HG03439 (cell line): ENCODE measurements at regions not wholly inside any gene's neighbourhood (a gene's known extent, or its start where the extent isn't known, plus 50 kb on each side); places are given as distances from the start of the nearest gene placed in this dataset.

Source experiments
- ATAC-seq: cut with Tn5 transposase; IDR thresholded peaks from one replicate; pipeline ENCODE4 v1.9.1; 2021; ENCODE audit warnings: mild to moderate bottlenecking, moderate library complexity; ENCODE audit not compliant: unreplicated experiment

DNA sequence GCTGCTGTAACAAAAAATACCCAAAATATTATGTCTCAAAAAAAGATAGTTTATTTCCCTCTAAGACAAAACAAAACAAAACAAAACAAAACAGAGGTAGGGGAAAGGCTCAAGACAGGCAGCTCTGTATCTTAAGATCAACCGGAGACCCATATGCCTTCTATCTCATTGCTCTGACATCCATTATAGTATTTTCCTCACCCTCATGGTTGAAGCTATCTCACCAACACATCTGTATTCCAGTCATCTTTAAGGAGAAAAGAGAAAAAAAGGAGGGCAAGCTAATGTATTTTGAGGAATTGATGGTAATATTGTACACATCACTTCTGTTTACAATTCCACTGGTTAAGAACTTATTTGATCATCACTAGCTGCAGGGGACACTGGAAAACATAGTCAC is 239.7 kb downstream of the ICOS start:
- no peak for ATAC-seq

DNA sequence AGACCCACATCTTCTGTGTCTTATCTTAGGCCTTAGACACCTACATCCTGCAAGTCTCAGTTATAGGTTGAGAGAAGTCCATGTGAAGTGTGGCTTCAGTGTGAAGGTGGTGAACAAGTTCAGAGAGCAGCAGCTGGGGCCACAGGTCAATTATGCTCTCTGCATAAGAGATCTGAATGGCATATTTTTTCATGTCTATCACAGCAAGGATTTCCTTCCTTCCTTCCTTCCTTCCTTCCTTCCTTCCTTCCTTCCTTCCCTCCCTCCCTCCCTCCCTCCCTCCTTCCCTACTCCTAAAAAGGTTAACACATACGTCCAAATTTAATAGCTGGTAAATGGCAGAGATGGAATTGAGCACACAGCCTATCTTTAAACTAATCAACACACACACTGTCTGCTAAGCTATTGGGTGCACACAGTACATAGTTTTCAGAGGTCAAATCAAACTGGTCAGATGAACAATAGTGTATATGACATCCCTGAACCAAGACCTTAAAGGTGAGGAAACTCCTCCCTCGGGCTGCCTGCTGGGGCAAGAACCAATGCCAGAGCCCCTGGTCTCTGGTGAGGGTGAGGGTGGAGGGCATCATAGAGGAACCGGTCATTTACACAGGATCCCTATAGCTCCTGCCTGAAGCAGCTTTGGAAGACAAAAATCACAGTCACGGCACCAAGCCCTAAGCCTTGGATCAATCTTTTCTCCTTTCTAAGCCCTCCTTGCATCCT is 240.9 kb downstream of the ICOS start:
- no peak for ATAC-seq

DNA sequence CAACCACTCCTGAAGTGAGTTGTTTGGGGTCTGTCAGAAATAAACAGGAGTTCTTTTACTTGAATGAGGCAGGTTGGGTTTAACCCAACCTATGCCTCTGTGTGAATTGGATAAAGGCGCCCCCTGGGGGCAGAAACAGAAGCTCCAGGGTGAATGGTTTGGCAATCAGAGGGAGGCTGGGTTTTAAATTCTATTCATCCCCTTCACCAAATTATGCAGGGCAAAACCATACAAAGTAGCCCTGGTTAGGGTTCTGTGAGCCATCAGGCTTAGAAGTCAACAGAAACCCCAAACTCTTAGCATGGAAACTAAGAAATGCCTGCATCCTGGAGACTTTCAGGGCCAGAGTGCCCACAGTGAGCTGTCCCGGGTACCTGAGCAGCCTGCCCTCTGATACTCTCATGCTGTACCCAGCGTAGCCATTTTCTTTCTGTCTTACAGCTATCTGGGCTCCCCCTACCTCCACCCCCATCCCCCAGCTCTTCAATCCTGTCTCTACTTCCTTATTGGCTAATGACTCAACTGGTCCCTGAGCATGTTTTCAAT is 241.5 kb downstream of the ICOS start:
- ATAC-seq, result no peak

DNA sequence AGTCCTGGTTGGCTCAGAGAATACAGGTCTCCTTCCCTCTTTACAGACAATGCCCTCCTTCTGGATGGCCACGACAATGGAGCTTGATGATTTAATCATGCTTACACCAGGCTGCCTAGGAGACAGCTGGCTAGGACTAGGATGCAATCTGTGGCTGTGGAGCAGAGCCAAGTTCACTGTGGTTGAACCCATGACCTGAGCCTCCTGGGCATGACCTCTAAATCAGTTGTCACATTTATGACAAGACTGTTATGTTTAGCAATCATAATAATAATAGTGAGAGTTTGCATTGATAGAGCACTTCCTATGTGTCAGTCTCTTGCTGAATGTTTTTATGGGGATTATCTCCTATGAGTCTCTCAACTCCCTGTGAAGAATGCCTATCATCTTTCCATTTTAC is 244.1 kb downstream of the ICOS start:
- no peak for ATAC-seq

DNA sequence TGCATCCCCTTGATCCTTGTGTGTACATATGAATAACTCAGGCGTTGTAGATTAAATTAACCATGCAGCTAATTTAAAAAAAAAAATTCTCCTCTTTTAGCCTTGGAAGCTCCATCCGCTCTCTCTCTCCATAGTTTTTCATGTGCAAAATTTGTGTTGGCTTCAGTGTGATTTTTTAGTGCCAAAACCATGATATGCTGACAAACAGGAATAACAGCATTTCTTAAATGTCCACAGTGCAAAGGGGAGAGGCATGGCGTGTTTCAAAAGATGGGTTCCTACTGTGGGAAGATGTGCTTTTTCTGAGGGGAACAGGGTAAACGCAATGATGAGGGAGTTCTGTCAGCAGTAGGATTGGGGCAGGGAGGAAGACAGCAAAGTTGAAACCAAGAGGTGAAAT is 247.0 kb downstream of the ICOS start:
- ATAC-seq, result no peak

DNA sequence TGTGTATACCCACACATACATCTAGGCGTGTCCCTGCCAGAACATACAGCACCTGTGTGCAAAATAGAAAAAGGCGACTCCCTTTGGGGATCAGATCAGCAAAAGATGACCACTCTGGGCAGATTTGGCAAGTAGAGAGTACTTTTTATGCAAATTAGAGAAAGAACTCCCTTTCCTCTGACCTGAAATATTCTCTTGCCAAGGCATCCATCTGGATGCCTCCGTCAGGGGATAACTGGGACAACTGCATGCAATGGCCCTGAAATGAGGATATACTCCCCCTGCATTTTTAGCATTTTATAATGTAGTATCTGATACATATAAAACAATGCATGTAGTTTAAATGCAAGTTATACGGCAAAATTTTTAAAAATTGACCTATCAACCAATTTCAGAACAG is 247.7 kb downstream of the ICOS start:
- no peak for ATAC-seq

DNA sequence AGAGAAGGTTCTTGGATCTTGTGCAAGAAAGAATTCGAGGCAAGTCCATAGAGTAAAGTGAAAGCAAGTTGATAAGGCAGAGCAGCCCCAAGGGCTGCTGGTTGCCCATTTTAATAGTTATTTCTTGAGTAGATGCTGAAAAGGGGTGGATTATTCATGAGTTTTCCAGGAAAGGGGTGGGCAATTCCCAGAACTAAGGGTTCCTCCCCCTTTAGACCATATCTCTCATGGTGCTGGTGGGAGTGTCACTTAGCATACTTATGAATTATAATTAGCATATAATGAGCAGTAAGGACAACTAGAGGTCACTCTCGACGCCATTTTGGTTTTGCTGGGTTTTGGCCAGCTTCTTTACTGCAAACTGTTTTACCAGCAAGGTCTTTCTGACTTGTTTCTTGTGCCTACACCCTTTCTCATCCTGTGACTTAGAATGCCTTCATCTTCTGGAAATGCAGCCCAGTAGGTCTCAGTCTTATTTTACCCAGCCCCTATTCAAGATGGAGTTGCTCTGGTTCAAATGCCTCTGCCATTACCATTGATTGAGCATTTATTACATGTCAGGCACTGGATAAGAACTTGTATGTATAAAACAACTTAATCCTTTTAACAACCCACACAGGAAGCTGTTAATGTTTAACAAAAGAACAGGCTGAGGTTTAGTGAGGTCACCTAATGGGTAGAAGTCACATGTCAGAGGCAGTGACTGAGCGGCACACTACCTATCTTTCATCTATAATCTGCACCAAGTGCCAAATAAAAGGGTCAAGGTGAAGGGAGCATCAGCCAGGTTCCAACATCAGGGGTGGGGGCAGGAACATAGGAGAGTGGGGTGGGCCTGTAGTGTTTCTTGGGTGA is 250.9 kb downstream of the ICOS start:
- ATAC-seq, result no peak

DNA sequence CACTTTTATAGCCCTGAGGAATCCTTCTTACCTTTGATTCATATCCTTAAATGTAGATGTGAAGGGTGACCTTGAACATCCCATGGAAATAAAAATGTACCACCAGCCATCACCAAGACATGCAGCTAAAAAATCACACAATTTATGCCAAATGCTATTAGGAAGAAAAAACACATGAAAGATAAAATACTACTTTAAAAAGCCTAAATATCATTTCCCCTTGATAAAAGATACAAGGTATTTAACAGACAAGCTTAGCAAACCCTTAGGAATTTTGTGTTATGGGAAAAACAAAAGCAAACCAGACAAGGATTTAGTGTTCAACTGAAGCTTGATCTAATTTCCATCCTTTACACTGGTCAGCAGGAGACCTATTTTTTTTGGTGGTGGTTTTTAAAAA is 255.0 kb downstream of the ICOS start:
- no peak for ATAC-seq

DNA sequence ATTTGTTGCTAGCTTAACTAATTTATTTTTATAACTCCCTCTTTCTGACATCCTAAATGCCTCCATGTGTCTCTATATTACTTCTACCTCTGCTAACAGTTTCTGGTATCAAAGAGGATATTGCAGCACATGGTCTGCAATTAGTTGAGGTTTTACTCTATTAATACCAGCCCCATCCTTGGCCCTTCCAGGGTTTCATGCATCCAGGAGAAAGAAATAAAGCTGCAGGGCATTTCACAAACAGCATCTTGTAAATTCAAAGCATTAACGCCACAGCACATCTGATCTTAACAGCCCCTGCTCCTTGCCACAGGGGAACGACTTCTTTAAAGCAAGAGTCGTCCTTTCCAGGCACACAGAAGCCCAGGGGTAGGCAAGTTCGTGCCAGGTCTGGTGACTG is 258.9 kb downstream of the ICOS start:
- ATAC-seq, result no peak

DNA sequence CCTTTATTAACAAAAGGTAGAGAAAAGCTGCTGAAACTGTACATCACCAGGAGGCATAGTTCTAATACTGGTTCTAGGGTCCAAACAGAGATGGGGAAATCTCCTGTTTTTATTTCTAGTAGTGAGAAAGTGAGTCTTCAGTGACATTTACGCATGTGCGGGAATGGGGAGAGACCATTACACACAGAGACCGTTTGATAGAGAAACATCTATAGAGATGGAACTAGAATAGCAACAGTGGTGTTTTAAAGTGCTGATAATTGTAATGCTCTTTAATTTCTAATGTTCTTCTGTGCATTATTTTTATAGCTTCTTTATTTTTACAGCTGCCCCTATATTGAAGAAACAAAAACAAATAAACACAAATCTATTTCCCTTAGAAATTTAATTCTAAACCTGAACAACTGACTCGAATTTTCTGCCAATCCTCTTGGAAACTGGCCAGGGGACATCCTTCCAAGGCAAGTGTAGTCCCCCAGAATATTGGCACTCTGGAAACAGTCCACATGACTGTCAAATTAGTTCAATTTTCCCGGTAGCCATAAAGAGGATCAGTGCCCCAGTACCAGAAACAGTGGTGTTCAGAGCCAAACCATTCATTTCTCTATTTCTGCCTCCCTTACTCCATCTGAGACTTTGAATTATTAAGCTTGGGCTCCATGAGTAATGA is 260.9 kb downstream of the ICOS start:
- ATAC-seq, result no peak

DNA sequence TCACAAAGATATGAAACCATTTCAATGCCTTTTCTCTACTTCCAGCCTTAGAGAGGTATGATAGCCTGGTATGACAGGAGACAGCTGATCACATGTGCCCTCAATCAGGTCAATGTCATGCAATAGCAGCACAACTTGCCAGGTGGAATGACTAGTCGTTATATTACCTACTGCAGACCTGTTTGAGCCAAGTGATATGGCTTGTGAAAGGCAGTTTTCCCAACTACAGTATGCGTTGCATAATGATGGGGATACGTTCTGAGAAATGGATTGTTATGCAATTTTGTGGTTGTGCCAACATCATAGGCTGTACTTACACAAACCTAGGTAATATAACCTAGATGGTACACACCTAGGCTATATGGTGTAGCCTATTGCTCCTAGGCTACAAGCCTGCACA is 262.8 kb downstream of the ICOS start:
- no peak for ATAC-seq

DNA sequence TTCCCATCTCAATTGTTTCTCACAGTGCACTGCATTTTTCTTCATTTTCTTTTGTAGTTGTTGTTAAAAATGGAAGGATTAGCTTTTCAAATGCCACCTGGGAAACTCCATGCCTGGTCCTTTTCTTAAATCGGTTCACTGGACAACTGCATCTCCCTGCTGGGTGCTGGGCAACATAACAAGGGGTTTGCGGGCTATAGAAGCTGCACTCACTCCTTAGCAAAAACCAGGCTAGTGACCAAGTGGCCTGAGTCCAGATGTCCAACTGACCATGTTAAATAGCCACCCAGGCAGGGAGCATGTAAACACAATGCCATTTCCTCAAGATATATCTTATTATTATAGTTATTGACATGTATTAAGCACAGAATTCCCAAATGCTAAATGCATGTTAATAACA is 264.9 kb downstream of the ICOS start:
- no peak for ATAC-seq

DNA sequence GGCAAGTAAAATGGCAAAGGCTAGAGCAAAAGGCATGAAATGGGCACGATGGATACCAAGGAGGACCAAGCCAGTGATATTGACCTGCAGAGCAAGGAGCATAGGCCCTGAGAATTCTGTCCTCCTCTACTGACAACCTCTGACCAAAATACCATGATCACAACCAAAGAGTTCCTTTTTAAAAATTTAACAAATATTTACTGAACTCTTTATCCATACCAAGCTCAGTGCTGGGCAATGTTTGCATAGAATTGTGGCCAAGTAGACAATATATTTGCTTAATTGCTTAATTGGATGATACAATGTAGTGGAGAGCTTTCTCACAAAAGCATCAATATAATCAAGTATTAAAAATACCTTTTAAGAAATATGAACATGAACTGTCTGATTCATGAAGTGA is 265.7 kb downstream of the ICOS start:
- no peak for ATAC-seq

DNA sequence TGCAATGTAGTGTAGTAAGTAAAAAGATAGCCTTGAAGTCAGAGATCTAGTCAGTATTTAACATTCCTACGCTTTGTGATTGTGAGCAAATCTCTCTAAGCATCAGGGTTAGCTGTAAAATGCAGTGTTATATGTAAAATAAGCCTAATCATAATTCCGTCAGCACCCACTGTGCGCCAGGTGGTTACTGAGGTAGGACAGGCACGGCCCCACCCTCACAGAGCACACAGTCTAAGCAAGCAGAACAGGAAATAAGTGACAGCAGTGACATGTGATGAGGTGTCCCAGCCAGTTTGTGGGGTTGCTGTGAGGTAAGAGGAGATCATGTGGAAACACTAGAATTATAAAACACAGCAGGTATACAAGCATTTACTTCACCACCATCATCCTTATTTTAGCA is 267.1 kb downstream of the ICOS start:
- no peak for ATAC-seq

DNA sequence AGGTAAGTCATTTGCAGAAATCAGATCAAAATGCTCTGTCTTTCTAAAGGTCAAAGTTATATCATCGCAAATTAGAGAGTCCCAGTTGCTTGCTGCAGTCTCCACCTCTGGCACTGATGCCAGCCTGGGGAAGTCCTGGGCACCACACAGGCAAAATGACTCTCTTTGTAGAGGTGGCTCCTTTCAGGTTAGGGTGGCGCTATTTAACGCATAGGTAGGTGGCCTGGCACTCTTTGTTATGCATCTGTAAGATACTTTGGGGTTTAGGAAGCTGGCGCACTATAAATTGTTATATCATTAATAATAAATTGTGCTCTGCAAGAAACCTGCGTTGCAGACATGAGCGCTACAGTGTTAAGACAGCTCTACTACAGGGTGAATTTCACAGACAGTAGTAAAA is 268.5 kb downstream of the ICOS start:
- no peak for ATAC-seq

DNA sequence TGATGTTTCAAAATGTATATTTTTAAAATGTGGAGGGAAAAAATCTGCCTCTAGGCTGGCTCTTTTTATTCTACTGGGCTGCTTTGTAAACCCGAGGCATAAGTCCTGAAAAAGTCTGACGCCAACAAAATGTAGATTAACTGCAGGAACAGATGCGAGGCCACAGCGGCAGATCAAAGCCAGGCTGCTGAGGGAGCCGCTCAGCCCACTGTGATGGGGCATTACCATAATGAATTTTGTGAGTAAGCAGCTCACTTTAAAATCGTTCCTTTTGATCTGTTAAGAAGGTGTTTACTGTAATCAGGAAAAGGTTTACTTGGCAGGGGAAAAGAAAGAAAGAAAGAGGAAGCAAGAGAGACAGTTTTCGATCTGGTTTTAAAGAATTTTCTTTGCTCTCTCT is 269.0 kb downstream of the ICOS start:
- ATAC-seq, result no peak

DNA sequence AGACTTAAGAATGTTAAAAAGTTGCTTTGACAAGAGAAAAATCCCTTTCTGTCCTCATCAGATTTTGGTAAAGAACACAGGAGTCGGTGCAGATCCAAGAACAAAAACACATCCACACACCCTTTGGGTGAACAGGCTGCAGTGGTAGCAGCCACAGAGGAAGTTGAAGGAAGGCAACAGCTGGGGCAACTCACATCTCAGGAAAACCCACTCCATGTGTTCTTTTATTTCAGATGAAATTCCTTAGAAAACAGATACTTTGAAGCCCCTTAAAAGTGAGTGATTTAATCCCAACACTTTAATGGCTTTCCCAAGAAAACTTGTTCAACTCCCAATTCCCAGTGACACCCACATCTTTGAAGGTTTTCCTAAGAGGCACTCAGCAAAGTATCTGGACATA is 271.3 kb downstream of the ICOS start:
- no peak for ATAC-seq

DNA sequence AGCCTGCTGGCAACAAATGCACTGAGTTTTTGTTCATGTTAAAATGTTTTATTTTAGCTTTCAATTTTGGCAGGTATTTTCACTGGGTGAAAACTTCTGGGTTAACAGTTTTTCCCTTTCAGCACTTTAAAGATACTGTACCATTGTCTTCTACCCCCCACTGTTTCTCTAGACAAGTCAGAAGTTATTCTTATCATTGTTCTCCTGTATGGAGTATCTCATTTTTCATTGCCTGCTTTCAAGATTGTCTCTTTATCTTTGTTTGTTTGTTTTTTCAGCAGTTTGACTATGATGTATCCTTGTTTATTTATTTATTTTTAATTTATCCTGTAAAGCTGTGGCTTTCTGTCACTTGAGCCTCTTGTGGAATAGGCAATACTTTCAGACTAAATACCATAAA is 277.0 kb downstream of the ICOS start:
- no peak for ATAC-seq

DNA sequence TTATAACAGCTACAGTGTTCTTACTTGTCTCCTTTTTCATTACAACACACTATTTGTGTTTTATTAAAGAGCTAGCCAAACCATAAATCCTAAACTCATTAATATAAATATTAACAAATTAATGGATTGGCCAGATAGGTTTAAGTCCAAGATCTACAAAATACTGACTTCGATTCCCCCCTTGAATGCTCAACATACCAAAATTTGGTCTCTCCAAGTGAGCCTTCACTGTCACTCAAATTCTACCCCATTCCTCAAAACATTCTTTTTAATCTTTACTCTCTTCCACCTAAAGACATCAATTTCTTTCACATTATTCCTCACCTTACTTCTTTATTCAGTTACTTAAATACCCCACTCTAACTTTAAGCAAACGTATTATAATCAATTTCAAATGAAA is 281.5 kb downstream of the ICOS start:
- ATAC-seq, result no peak

DNA sequence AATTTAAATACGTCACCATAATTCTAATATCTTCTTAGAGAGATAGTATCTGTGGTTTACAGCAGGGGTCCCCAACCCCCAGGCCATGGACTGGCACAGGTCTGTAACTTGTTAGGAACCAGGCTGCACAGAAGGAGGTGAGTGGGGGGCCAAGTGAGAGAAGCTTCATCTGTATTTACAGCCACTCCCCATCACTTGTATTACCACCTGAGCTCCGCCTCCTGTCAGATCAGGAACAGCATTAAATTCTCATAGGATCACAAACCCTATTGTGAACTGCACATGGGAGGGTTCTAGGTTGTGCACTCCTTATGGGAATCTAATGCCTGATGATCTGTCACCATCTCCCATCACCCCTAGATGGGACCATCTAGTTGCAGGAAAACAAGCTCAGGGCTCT is 282.6 kb downstream of the ICOS start:
- no peak for ATAC-seq

DNA sequence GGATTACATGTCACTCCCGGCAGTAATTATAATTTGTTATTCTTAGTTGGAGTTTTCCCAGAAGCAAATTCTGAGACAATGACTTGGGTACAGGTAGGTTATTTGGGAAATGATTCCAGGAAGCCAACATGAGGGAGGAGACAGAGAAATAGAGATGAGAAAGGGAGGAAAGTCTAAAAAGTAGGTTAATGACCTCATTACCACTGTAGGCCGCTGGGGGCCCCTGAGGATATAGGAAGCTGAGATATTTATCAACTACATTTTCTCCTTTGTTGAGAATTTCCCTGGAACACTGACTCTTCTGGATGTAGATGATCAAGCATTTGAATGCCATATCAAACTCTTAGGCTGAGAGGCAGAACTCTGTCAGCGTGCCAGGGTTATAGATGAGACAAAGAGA is 284.3 kb downstream of the ICOS start:
- no peak for ATAC-seq

DNA sequence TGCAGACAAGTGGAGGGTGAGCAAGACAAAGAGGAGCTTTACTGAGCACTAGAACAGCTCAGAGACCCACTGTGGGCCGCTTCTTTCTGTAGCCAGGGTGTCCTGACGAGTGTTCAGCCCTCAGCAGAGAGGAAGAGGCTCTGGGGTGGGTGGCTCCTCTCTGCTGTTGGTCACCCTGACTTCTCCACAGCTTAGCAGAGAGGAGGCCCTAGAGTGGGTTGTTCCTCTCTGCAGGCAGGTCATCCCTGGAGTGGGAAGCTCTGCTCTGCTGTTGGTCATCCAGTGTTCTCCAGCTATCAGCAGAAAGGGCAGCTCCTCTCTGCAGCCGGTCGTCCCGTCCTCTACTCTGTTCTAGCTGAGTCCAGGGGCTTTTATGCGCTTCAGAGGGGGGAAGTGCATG is 286.5 kb downstream of the ICOS start:
- no peak for ATAC-seq
